ENCODE measurements at regions not wholly inside any gene's neighbourhood (a gene's known extent, or its start where the extent isn't known, plus 50 kb on each side); places are given as distances from the start of the nearest gene placed in this dataset.
A peak's percentile ranks its signal among the peaks of the same experiment; 100 is the strongest.

DNA sequence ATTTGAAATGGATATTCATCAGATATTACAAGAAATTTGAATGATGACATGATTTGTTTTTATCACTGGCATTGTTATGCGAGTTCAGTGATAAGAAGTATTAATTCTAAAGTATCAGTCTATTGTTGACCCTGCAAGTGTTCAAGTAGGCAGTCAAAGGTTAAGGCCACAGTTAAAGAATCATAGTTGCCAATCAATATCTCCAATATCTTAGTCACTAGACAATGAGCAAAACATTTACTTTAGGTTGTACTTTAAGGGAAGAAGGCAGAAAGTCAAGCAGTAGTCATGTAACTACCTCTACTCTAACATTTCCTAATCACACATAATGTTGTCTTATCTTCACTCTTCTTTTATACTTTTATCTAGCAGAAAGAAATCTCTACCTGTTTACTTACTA, 709.8 kb downstream of the PCDH17 start (continued):
- TF ChIP-seq SOX13 (IDR thresholded peaks at IDR 0.05): no peak
- peak in 1 of 2 experiments; percentile 80; a peak in 2 of 4 replicates for TF ChIP-seq SOX13 (CRISPR knock-in tag; conservative IDR thresholded peaks at IDR 0.05 in 1 of 2, IDR thresholded peaks at IDR 0.05 in 1 of 2)
- TF ChIP-seq EP300 (IDR thresholded peaks at IDR 0.05; ENCODE audit: low read depth in 2 of 2, low read length in 2 of 2): peak in 1 of 2 experiments; percentile 48; a peak in 2 of 4 replicates
- TF ChIP-seq EP300 (CRISPR knock-in tag; IDR thresholded peaks at IDR 0.05; ENCODE audit: borderline replicate concordance): no peak
- TF ChIP-seq, protein P1, sequence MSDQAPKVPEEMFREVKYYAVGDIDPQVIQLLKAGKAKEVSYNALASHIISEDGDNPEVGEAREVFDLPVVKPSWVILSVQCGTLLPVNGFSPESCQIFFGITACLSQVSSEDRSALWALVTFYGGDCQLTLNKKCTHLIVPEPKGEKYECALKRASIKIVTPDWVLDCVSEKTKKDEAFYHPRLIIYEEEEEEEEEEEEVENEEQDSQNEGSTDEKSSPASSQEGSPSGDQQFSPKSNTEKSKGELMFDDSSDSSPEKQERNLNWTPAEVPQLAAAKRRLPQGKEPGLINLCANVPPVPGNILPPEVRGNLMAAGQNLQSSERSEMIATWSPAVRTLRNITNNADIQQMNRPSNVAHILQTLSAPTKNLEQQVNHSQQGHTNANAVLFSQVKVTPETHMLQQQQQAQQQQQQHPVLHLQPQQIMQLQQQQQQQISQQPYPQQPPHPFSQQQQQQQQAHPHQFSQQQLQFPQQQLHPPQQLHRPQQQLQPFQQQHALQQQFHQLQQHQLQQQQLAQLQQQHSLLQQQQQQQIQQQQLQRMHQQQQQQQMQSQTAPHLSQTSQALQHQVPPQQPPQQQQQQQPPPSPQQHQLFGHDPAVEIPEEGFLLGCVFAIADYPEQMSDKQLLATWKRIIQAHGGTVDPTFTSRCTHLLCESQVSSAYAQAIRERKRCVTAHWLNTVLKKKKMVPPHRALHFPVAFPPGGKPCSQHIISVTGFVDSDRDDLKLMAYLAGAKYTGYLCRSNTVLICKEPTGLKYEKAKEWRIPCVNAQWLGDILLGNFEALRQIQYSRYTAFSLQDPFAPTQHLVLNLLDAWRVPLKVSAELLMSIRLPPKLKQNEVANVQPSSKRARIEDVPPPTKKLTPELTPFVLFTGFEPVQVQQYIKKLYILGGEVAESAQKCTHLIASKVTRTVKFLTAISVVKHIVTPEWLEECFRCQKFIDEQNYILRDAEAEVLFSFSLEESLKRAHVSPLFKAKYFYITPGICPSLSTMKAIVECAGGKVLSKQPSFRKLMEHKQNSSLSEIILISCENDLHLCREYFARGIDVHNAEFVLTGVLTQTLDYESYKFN (CRISPR knock-in tag; conservative IDR thresholded peaks at IDR 0.05): peak; percentile 47; the same call in 1 of the 2 replicates
- peak; percentile 36; the same call in 1 of the 2 replicates for TF ChIP-seq ZMYM4 (CRISPR knock-in tag; IDR thresholded peaks at IDR 0.05)
- no peak for TF ChIP-seq IKZF4 (CRISPR knock-in tag; IDR thresholded peaks at IDR 0.05; ENCODE audit: borderline replicate concordance, low read depth, not compliant biosample characterization)
- no peak for TF ChIP-seq MXD3 (CRISPR knock-in tag; IDR thresholded peaks at IDR 0.05)
- TF ChIP-seq TOPORS (CRISPR knock-in tag; IDR thresholded peaks at IDR 0.05): no peak
- TF ChIP-seq FOXP1 (IDR thresholded peaks at IDR 0.05): no peak
- TF ChIP-seq FOXP1 (CRISPR knock-in tag; IDR thresholded peaks at IDR 0.05): peak; percentile 48; the same call in 1 of the 2 replicates
- TF ChIP-seq ONECUT2 (CRISPR knock-in tag; IDR thresholded peaks at IDR 0.05): peak; percentile 68; the same call in 1 of the 2 replicates
- TF ChIP-seq NFIC (IDR thresholded peaks at IDR 0.05; ENCODE audit: low read length): peak; percentile 67; the same call in 1 of the 2 replicates
- no peak for TF ChIP-seq SOX6 (IDR thresholded peaks at IDR 0.05)
- peak; percentile 84 for TF ChIP-seq SOX6 (CRISPR knock-in tag; IDR thresholded peaks at IDR 0.05)
- TF ChIP-seq TAF1 (CRISPR knock-in tag; IDR thresholded peaks at IDR 0.05): no peak
- 0 out of 2 replicates have a peak, but pooled peaks have one; percentile 9 for TF ChIP-seq ARID5B (CRISPR knock-in tag; IDR thresholded peaks at IDR 0.05)
- peak in 1 of 2 experiments; percentile 42; a peak in 1 of 4 replicates for TF ChIP-seq NR2F1 (CRISPR knock-in tag; IDR thresholded peaks at IDR 0.05)
- TF ChIP-seq HDAC1 (CRISPR knock-in tag; IDR thresholded peaks at IDR 0.05): peak; percentile 41; the same call in 1 of the 2 replicates

Measured in HepG2 (cell line).